ENCODE measurements at regions not wholly inside any gene's neighbourhood (a gene's known extent, or its start where the extent isn't known, plus 50 kb on each side); places are given as distances from the start of the nearest gene placed in this dataset.

DNA sequence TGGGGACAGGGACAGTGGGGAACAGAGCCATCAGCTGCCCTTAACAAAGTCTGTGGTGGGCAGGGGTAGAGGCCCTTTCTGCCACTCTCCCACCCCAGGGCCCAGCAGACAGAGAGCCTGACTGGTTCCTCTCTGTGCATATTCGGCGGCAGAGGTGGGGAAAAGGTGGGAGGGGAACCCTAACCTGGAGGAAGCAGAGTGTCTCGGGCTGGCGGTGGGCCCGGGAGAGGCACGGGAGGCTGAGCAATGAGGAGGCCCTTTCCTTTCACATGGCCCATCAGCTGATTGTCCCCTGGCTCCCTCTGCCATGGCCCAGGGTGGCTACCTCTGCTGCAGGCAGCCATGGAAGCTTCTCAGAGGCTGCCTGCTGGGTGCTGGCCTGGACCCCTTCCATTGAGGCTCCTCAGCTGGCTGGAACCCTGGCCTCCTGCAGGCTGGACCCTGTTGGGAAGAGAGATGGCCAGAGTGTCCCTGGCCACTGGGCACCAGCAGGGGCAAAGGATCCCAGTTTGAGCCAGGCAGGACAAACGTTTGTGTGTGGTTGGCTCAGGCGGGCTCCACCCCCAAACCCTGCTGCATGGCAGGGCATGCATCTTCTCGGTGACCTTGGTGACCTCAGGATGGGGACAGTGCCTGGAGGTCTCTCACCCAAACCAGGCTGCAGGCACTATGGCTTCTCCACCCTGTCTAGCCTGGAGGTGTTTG is 202.8 kb upstream of the ZNF536 start:
- H3K4me3 Mint-ChIP-seq, result no peak overlapping the region
- no peak for DNase-seq
- H3K4me1 Mint-ChIP-seq, result no peaks in the 10 kb centered on the region
- H3K9me3 Mint-ChIP-seq, result peaks cover 4% of the 10 kb centered on the region
- no peak overlapping the region for H3K27ac Mint-ChIP-seq
- no peaks in the 10 kb centered on the region for H3K36me3 Mint-ChIP-seq (ENCODE audit: low read depth)
- peaks cover 2% of the 10 kb centered on the region for H3K27me3 Mint-ChIP-seq
- no peak for ATAC-seq

DNA sequence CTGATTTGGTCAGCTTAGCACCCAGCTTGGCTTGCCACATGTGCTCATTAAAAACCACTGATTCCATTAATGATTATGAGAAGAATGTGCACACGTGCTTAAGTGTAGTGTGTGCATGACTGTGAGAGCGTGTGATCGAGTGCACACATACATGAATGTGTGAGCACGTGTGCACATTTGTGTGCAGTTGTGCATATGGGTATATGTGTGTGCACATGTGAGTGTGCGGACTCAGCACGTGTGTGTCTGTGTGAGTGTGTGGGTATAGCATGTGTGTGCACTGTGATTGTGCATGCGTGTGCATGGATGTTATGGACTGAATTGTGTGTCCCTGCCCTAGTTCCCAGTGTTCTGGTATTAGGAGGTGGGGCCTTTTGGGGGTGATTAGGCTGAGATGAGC is 202.1 kb upstream of the ZNF536 start:
- H3K36me3 Mint-ChIP-seq (ENCODE audit: low read depth), result no peaks in the 10 kb centered on the region
- no peaks in the 10 kb centered on the region for H3K9me3 Mint-ChIP-seq
- no peak overlapping the region for H3K27ac Mint-ChIP-seq
- no peak overlapping the region for H3K4me3 Mint-ChIP-seq
- no peak for ATAC-seq
- DNase-seq, result no peak
- H3K4me1 Mint-ChIP-seq, result no peaks in the 10 kb centered on the region
- H3K27me3 Mint-ChIP-seq, result peaks cover 2% of the 10 kb centered on the region

DNA sequence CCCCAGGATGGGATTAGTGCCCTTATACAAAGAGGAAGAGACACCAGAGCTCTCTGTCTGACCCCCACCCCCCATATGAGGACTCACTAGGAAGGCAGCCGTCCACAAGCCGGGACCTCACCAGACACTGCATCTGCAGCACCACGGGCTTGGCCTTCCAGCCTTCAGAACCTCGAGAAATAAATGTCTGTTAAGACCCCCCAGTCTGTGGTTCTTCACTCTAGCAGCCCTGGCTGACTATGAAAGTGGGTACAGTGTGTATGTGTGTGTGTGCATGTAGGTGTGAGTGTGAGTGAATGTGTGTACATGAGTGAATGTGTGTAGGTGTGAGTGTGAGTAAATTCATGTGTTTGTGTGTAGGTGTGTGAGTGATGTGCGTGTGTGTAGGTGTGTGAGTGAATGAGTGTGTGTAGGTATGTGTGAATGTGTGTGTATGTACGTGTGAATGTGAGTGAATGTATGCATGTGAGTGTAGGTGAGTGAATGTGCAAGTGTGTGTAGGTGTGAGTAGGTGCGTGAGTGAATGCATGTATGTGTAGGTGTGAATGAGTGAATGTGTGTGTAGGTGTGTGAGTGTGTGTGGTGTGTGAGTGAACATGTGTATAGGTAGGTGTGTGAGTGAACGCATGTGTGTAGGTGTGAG is 201.6 kb upstream of the ZNF536 start:
- no peak for DNase-seq
- no peak overlapping the region for H3K27ac Mint-ChIP-seq
- H3K4me3 Mint-ChIP-seq, result no peak overlapping the region
- no peaks in the 10 kb centered on the region for H3K4me1 Mint-ChIP-seq
- no peaks in the 10 kb centered on the region for H3K36me3 Mint-ChIP-seq (ENCODE audit: low read depth)
- ATAC-seq, result no peak
- no peaks in the 10 kb centered on the region for H3K9me3 Mint-ChIP-seq
- peaks cover 2% of the 10 kb centered on the region for H3K27me3 Mint-ChIP-seq

DNA sequence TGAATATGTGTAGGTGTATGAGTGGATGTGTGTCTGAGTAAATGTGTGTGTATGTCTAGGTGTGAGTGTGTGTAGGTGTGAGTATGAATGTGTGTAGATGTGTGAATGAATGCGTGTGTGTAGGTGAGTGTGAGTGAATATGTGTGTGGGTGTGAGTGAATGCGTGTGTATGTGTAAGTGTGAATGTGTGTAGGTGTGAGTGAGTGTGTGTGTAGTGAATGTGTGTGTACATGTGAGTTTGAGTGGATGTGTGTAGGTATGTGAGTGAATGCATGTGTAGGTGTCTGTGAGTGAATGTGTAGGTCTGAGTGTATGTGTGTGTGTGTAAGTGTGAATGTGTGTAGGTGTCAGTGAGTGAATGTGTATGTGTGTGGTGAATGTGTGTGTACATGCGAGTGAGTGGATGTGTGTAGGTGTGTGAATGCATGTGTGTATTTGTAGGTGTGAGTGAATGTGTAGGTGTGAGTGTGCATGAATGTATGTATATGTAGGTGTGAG is 201.0 kb upstream of the ZNF536 start:
- H3K36me3 Mint-ChIP-seq (ENCODE audit: low read depth), result no peaks in the 10 kb centered on the region
- no peak for DNase-seq
- no peak overlapping the region for H3K27ac Mint-ChIP-seq
- H3K27me3 Mint-ChIP-seq, result peaks cover 2% of the 10 kb centered on the region
- ATAC-seq, result no peak
- no peaks in the 10 kb centered on the region for H3K4me1 Mint-ChIP-seq
- no peak overlapping the region for H3K4me3 Mint-ChIP-seq
- no peaks in the 10 kb centered on the region for H3K9me3 Mint-ChIP-seq

DNA sequence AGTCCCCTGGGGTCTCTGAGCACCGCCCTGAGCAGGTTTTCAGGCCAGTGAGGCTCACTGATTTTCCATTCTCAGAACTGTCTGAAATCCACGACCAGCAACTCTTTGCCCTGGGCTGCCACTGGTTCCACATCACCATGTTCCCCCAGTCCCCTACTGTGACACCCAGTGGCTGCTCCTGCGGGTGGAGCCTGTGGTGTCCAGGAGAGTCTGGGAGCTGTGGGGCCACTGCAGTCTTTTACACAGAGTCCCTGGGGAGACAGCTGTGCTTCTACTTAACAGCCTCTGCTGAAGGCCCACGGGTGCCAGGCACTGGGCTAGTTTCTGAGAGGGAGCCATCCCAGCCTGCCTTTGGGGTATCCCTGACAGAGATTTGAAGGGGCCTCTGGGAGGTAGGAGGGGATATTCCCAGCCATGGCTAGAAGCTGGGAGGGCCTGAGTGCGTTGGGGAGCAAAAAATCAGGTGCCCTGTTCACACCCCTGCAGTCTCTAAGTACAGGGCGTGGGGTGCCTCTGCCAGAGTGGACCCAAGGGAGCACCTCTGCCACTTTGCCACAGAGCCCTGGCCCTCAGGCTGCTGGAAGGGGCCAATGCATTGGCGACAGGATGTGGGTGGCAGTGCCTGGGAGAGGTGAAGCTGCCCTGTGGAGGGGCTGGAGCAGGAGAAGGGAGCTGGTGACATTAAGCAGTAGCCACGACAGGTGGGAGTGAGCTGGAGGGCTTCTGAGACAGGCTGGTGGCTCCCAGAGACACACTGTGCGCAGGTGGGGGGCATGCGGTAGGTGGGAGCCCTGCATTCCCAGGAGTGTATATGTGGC is 200.2 kb upstream of the ZNF536 start:
- H3K4me3 Mint-ChIP-seq, result no peak overlapping the region
- H3K4me1 Mint-ChIP-seq, result no peaks in the 10 kb centered on the region
- H3K36me3 Mint-ChIP-seq (ENCODE audit: low read depth), result no peaks in the 10 kb centered on the region
- DNase-seq (no peak), ATAC-seq (no peak)
- no peaks in the 10 kb centered on the region for H3K9me3 Mint-ChIP-seq
- no peak overlapping the region for H3K27ac Mint-ChIP-seq
- peaks cover 6% of the 10 kb centered on the region for H3K27me3 Mint-ChIP-seq

DNA sequence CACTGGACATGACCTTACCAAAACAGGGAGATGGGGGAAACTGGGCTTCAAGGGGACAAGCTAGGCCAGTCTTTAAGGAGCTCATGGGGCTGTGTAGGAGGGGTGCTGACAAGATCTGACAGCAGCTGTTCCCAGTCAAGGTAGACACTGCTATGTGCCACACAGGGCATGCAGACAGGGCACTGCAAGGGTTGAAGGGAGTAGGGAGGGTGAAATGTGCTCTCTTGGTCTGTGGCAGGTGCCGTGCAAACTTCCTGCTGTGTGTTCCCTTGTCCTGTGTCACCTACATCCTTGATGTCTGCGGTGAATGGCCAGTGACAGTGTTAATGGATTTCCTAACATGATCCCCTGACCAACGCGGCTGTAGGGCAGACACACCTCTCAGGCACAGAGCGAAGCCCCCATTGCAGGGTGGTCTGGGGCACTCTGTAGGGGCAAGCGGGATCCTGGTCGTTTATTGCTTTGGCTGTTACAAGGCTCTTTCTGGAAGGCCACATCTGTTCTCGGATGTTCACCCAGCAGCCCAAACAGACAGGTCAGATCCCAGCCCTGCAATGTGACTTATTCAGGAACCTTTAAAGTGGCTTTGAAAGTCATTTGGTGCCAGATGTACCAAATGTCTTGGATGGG is 199.5 kb upstream of the ZNF536 start:
- no peaks in the 10 kb centered on the region for H3K4me1 Mint-ChIP-seq
- H3K27ac Mint-ChIP-seq, result no peak overlapping the region
- no peak for DNase-seq
- peaks cover 6% of the 10 kb centered on the region for H3K27me3 Mint-ChIP-seq
- no peak overlapping the region for H3K4me3 Mint-ChIP-seq
- no peaks in the 10 kb centered on the region for H3K36me3 Mint-ChIP-seq (ENCODE audit: low read depth)
- no peaks in the 10 kb centered on the region for H3K9me3 Mint-ChIP-seq
- ATAC-seq, result no peak

DNA sequence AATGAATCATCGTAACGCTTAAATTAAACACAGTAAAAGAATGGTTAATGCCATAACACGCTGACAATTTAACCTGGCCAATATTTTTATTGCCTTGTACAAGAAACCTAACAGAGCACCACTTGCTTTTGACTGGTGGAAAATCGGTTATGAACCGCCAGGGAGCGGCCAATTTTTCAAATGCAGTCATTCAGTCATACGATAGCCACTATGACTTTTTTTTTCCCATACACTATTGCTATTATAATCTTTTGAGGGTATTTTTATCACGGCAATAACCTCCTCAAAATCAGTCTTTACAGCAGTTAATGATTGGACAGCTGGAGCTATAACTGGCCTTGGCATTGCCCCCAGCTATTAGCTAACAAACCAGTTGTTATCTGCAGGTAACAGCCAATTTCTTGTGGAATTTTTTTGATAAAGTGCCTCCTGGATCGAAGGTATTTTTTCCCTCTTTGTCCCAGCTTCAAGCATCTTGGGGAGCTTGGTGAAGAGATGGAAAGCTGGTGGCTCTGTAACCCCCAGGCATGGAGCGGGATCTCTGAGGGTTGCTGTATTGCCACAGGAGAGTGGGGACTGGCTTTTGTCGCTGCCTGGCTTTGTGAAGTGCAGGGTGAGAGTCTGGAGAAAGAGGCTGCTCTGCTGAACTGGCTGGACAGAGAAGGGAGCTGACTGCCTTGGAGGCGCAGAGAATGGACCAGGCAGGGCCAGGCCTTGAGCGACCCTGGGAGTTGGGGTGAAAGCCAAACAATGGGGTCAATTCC is 198.4 kb upstream of the ZNF536 start:
- no peaks in the 10 kb centered on the region for H3K36me3 Mint-ChIP-seq (ENCODE audit: low read depth)
- ATAC-seq (no peak), DNase-seq (no peak)
- H3K4me1 Mint-ChIP-seq, result no peaks in the 10 kb centered on the region
- no peaks in the 10 kb centered on the region for H3K9me3 Mint-ChIP-seq
- H3K27ac Mint-ChIP-seq, result no peak overlapping the region
- no peak overlapping the region for H3K4me3 Mint-ChIP-seq
- H3K27me3 Mint-ChIP-seq, result peaks cover 3% of the 10 kb centered on the region

DNA sequence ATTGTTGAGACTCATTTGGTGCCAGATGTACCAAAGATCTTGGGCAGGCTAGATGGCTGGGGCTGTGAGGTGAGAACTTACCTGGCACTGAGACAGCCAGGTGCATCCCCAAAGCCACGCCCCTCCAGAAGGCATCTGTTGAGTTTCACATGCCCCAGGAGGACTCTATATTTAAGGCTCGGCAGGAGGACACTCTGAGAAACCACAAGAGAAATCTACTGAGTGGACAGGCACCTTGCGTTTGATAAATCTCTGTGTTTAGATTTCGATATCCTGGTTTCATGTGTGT is 197.9 kb upstream of the ZNF536 start:
- Mint-ChIP-seq H3K27me3 (peaks cover 3% of the 10 kb centered on the region), H3K4me3 (no peak overlapping the region), H3K27ac (no peak overlapping the region), H3K4me1 (no peaks in the 10 kb centered on the region), H3K36me3 (ENCODE audit: low read depth) (no peaks in the 10 kb centered on the region), H3K9me3 (peaks cover 2% of the 10 kb centered on the region)
- DNase-seq (no peak), ATAC-seq (no peak)

DNA sequence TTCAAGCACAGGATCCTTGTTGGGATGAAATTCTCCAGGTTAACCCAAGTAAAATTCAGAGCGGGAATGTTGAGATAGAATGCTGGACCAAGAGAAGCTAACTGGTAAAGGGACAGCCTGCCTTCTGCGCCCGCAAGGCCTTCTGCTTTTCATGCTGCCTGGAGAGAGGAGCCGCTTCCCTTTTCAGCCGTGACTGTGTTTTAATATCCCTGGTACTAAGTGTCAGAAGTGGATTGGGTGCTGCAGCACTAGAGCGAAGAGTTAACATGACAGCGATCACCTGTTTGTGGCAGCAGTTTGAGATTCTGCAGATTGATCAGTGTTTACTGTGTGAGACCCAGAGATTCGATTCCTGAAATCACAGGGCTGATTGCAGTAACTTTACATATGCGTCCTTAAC is 197.4 kb upstream of the ZNF536 start:
- no peak overlapping the region for H3K27ac Mint-ChIP-seq

DNA sequence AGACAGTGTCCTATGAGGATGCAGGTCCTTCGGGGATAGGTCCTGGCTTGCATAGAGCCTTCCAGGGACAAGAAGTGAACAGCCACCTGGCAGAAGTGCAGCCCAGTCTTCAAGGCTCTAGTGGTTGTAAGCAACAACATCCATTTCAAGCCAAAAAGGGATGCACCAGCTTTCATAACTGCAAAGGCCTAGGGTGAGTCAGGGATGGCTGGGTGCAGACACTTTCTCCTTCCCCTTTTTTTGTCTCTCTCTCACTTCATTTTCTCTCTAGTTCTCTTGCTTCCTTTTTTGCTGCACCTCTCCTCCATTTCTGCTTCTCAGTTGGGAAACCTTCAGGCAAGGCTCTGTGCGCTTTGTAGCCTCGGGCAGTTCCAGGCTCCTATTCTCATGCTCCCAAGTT is 196.2 kb upstream of the ZNF536 start:
- DNase-seq (no peak), ATAC-seq (no peak)
- no peak overlapping the region for H3K27ac Mint-ChIP-seq
- H3K27me3 Mint-ChIP-seq, result peaks cover 3% of the 10 kb centered on the region
- H3K4me1 Mint-ChIP-seq, result no peaks in the 10 kb centered on the region
- H3K36me3 Mint-ChIP-seq (ENCODE audit: low read depth), result no peaks in the 10 kb centered on the region
- H3K4me3 Mint-ChIP-seq, result no peak overlapping the region
- peaks cover 12% of the 10 kb centered on the region for H3K9me3 Mint-ChIP-seq

More for the DNA sequence above, 197.4 kb upstream of the ZNF536 start:
- ATAC-seq (no peak), DNase-seq (no peak)
- H3K27me3 Mint-ChIP-seq, result peaks cover 3% of the 10 kb centered on the region
- no peaks in the 10 kb centered on the region for H3K36me3 Mint-ChIP-seq (ENCODE audit: low read depth)
- H3K9me3 Mint-ChIP-seq, result peaks cover 6% of the 10 kb centered on the region
- H3K4me1 Mint-ChIP-seq, result no peaks in the 10 kb centered on the region
- H3K4me3 Mint-ChIP-seq, result no peak overlapping the region

DNA sequence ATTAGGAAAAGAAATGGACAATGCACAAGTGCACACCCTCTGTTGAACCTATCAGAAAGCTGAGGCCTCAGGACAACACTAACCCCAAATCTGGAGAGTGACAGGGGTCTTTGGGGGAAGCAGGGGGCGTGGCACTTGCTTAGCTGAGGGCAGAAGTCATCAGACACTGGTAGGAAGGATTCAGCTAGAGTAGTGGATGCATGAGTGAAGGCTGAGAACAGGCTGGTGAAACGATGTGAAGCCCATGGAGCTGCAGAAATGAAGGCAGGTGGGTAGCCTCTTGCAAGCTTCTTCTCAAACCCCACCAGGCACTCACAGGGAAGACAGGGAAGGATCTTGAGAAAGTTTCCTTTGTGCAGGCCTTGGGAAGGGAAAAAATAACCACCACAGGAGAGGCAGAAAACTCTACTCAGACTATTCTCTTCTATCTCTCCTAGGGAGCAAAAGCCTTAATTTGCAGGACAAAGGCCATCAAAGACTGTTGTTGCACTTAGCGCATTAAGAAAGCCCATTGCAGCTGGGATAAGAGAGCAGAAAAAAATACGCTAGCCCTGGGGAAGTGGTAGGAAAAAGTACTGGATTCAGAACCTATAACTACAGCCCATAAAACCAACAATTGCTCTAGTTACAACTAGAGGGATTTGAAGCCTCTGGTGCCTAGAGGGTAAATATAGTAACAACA is 193.3 kb upstream of the ZNF536 start:
- no peak overlapping the region for H3K27ac Mint-ChIP-seq

DNA sequence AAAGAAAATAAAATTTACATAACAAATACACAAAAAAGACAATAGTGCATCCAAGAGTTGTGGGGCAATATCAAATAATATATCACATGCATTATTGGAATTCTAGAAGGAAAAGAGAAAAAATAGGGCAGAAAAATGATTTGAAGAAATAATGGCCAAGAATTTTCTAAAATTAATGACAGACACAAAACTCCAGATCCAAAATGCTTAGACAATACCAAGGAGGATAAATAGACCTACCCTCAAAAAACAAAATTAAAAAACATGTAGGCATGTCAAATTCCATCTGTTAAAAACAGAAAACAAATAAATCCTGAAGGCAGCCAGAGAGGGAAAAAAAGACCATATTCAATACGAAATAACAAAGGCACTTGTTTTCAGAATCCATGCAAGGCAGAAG is 191.5 kb upstream of the ZNF536 start:
- Mint-ChIP-seq H3K36me3 (ENCODE audit: low read depth) (no peaks in the 10 kb centered on the region), H3K27me3 (peaks cover 3% of the 10 kb centered on the region), H3K4me1 (no peaks in the 10 kb centered on the region), H3K9me3 (peaks cover 43% of the 10 kb centered on the region), H3K4me3 (no peak overlapping the region), H3K27ac (no peak overlapping the region)
- ATAC-seq, result no peak
- no peak for DNase-seq

More for the DNA sequence above, 193.3 kb upstream of the ZNF536 start:
- peaks cover 3% of the 10 kb centered on the region for H3K27me3 Mint-ChIP-seq
- ATAC-seq (no peak), DNase-seq (no peak)
- H3K36me3 Mint-ChIP-seq (ENCODE audit: low read depth), result no peaks in the 10 kb centered on the region
- H3K9me3 Mint-ChIP-seq, result peaks cover 33% of the 10 kb centered on the region
- no peaks in the 10 kb centered on the region for H3K4me1 Mint-ChIP-seq
- no peak overlapping the region for H3K4me3 Mint-ChIP-seq

DNA sequence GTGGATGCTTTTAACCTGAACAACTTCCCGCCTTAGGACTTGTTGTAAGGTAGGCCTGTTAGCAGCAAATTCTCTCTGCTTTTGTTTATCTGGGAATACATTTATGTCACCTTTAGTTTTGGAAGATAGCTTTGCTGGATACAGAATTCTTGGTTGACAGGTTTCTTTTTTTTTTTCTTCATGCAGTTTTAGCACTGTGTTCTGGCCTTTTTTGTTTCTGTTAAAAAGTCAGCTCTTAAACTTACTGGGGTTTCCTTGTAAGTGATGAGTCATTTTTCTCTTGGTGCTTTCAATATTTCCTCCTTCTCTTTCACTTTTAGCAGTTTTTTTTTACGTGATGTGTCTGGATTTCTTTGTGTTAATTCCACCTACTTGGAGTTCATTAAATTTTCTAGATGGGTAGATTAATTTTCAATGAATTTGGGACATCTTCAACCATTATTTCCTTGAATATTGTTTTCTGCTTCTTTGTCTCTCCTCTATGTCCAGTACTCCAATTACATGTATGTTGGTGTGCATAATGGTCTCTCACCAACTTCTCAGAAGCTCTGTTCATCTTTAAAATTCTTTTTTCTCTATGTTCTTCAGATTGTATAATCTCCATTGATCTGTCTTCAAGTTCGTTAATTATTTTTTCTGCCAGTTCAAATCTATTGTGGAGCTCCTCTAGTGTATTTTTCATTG is 188.2 kb upstream of the ZNF536 start:
- no peak overlapping the region for H3K4me3 Mint-ChIP-seq
- H3K27ac Mint-ChIP-seq, result no peak overlapping the region
- H3K27me3 Mint-ChIP-seq, result no peaks in the 10 kb centered on the region
- ATAC-seq (no peak), DNase-seq (no peak)
- H3K4me1 Mint-ChIP-seq, result no peaks in the 10 kb centered on the region
- H3K36me3 Mint-ChIP-seq (ENCODE audit: low read depth), result no peaks in the 10 kb centered on the region
- H3K9me3 Mint-ChIP-seq, result peaks cover 53% of the 10 kb centered on the region
